ENCODE measurements at regions not wholly inside any gene's neighbourhood (a gene's known extent, or its start where the extent isn't known, plus 50 kb on each side); places are given as distances from the start of the nearest gene placed in this dataset.

- TF ChIP-seq CEBPB (IDR thresholded peaks at IDR 0.05; ENCODE audit: low read depth), result no peak
Observed at GRCh38 chr9:1757186-1757585, 258.0 kb upstream of the SMARCA2 start (continued).

- no peak for DNase-seq (ENCODE audit: low read depth, low spot score)
- no TSS peak for BruUV-seq (replicated peaks)
- ChIA-PET CTCF (no interaction called here), POLR2A (no interaction called here), RAD21 (ENCODE audit: low non-redundant PET in 1 of 2, low total read pairs in 2 of 2, uncharacterized antibody in 2 of 2, unreplicated experiment in 2 of 2) (no interaction called here)
- no peaks in the 10 kb centered on the region for H3K9me2 ChIP-seq (ENCODE audit: insufficient read depth)
- ATAC-seq, result no peak
- intact Hi-C loops (cut with micrococcal nuclease), result no loop called here
- H3K4me3 ChIP-seq (replicated peaks in 1 of 2; ENCODE audit: low read depth in 1 of 2, low read length in 2 of 2), result no peak overlapping the region
- no peaks in the 10 kb centered on the region for H3K79me2 ChIP-seq (ENCODE audit: insufficient read depth, low read length)
- no peaks in the 10 kb centered on the region for H3K4me1 ChIP-seq (ENCODE audit: control insufficient read depth in 1 of 2, insufficient read depth in 2 of 2, low read length in 2 of 2)
- H3K4me2 ChIP-seq (ENCODE audit: low read length), result no peak overlapping the region
- no peak for TF ChIP-seq CBX3 (IDR thresholded peaks at IDR 0.05; ENCODE audit: low read depth)
- no peak for TF ChIP-seq SIN3A (IDR thresholded peaks at IDR 0.05; ENCODE audit: low read depth)
- no peak for TF ChIP-seq EZH2phosphoT487 (IDR thresholded peaks at IDR 0.05; ENCODE audit: borderline replicate concordance)
- TF ChIP-seq REST (IDR thresholded peaks at IDR 0.05; ENCODE audit: low read depth), result no peak
- TF ChIP-seq CEBPB (IDR thresholded peaks at IDR 0.05; ENCODE audit: low read depth), result no peak
- no peak for TF ChIP-seq YY1 (IDR thresholded peaks at IDR 0.05; ENCODE audit: extremely low read depth, insufficient replicate concordance, low read depth, low read length)
- TF ChIP-seq POLR2A (IDR thresholded peaks at IDR 0.05; ENCODE audit: borderline replicate concordance, extremely low read depth, insufficient read depth, insufficient read length), result no peak
- no peak for TF ChIP-seq POLR2AphosphoS5 (IDR thresholded peaks at IDR 0.05; ENCODE audit: low read depth, low read length)
- TF ChIP-seq RAD21 (IDR thresholded peaks at IDR 0.05; ENCODE audit: low read depth), result no peak
- H3K27ac ChIP-seq (ENCODE audit: low read depth, low read length), result no peak overlapping the region
- no peaks in the 10 kb centered on the region for H4K20me1 ChIP-seq (ENCODE audit: insufficient read depth)
- H3K9ac ChIP-seq (ENCODE audit: low read length), result no peak overlapping the region
- no peaks in the 10 kb centered on the region for H3K27me3 ChIP-seq (ENCODE audit: insufficient read depth, low read length)
- H3K9me3 ChIP-seq (ENCODE audit: control insufficient read depth in 1 of 2, insufficient read depth in 1 of 2, low read depth in 1 of 2, low read length in 2 of 2), result no peaks in the 10 kb centered on the region
- H2AFZ ChIP-seq (ENCODE audit: low read depth, low read length, poor library complexity, severe bottlenecking), result no peak overlapping the region
- H3K36me3 ChIP-seq (ENCODE audit: control insufficient read depth in 1 of 2, insufficient read depth in 2 of 2, low read length in 2 of 2), result no peaks in the 10 kb centered on the region
Observed at GRCh38 chr9:1759009-1759408, 256.1 kb upstream of the SMARCA2 start.

Data from HCT116 (cell line).